ENCODE measurements at regions not wholly inside any gene's neighbourhood (a gene's known extent, or its start where the extent isn't known, plus 50 kb on each side); places are given as distances from the start of the nearest gene placed in this dataset.

DNA sequence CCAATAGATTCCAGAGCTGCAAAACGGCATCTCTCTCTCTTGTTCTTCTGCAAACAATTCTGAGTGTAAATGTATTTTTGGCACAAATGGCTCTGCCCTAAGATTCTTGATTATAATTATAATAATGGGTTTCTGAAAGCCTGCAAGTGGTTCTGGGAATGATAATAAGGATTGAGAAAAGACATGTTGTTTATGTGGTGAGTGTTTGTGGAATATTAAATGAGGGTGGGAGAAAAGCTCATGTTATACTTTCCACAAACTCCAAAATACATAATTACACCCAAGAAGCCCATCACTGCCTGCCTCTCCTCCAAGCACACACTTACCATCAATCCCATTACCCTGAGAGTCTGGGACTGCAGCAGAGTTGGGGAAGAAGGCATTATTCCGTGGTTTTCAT is 460.0 kb upstream of the BRINP1 start (continued):
- TF ChIP-seq ZNF548 (tag by site-specific recombination; IDR thresholded peaks at IDR 0.05) (no peak), ZNF555 (tag by site-specific recombination; conservative IDR thresholded peaks at IDR 0.05) (no peak), ZNF114 (tag by site-specific recombination; IDR thresholded peaks at IDR 0.05) (no peak)
- TF ChIP-seq, protein P1, sequence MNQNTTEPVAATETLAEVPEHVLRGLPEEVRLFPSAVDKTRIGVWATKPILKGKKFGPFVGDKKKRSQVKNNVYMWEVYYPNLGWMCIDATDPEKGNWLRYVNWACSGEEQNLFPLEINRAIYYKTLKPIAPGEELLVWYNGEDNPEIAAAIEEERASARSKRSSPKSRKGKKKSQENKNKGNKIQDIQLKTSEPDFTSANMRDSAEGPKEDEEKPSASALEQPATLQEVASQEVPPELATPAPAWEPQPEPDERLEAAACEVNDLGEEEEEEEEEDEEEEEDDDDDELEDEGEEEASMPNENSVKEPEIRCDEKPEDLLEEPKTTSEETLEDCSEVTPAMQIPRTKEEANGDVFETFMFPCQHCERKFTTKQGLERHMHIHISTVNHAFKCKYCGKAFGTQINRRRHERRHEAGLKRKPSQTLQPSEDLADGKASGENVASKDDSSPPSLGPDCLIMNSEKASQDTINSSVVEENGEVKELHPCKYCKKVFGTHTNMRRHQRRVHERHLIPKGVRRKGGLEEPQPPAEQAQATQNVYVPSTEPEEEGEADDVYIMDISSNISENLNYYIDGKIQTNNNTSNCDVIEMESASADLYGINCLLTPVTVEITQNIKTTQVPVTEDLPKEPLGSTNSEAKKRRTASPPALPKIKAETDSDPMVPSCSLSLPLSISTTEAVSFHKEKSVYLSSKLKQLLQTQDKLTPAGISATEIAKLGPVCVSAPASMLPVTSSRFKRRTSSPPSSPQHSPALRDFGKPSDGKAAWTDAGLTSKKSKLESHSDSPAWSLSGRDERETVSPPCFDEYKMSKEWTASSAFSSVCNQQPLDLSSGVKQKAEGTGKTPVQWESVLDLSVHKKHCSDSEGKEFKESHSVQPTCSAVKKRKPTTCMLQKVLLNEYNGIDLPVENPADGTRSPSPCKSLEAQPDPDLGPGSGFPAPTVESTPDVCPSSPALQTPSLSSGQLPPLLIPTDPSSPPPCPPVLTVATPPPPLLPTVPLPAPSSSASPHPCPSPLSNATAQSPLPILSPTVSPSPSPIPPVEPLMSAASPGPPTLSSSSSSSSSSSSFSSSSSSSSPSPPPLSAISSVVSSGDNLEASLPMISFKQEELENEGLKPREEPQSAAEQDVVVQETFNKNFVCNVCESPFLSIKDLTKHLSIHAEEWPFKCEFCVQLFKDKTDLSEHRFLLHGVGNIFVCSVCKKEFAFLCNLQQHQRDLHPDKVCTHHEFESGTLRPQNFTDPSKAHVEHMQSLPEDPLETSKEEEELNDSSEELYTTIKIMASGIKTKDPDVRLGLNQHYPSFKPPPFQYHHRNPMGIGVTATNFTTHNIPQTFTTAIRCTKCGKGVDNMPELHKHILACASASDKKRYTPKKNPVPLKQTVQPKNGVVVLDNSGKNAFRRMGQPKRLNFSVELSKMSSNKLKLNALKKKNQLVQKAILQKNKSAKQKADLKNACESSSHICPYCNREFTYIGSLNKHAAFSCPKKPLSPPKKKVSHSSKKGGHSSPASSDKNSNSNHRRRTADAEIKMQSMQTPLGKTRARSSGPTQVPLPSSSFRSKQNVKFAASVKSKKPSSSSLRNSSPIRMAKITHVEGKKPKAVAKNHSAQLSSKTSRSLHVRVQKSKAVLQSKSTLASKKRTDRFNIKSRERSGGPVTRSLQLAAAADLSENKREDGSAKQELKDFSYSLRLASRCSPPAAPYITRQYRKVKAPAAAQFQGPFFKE (tag by site-specific recombination; IDR thresholded peaks at IDR 0.05; ENCODE audit: borderline replicate concordance) = no peak

DNA sequence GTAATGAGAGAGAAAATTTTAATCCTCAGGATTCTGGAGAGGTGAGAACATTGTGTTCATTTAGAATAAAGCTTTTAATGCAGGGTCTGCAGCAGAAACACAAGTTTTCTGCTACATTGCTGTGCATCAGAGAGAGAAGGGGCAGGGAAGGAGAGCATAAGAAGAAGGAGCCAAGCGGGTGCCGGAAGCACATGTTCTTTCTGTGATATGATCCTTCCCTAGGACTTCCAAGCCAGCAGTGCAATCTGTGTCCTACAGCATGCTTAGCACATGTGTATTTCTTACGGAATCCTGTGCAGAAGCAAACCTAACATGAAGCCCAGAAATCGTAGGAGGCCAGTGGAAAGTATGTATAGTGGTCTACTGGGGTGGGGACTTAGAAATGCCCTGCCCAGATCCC is 458.3 kb upstream of the BRINP1 start:
- TF ChIP-seq, protein P2, sequence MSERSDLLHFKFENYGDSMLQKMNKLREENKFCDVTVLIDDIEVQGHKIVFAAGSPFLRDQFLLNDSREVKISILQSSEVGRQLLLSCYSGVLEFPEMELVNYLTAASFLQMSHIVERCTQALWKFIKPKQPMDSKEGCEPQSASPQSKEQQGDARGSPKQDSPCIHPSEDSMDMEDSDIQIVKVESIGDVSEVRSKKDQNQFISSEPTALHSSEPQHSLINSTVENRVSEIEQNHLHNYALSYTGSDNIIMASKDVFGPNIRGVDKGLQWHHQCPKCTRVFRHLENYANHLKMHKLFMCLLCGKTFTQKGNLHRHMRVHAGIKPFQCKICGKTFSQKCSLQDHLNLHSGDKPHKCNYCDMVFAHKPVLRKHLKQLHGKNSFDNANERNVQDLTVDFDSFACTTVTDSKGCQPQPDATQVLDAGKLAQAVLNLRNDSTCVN (tag by site-specific recombination; optimal IDR thresholded peaks at IDR 0.05) = no peak
- TF ChIP-seq ZNF830 (tag by site-specific recombination; IDR thresholded peaks at IDR 0.05; ENCODE audit: low read depth) = no peak
- TF ChIP-seq, protein P3, sequence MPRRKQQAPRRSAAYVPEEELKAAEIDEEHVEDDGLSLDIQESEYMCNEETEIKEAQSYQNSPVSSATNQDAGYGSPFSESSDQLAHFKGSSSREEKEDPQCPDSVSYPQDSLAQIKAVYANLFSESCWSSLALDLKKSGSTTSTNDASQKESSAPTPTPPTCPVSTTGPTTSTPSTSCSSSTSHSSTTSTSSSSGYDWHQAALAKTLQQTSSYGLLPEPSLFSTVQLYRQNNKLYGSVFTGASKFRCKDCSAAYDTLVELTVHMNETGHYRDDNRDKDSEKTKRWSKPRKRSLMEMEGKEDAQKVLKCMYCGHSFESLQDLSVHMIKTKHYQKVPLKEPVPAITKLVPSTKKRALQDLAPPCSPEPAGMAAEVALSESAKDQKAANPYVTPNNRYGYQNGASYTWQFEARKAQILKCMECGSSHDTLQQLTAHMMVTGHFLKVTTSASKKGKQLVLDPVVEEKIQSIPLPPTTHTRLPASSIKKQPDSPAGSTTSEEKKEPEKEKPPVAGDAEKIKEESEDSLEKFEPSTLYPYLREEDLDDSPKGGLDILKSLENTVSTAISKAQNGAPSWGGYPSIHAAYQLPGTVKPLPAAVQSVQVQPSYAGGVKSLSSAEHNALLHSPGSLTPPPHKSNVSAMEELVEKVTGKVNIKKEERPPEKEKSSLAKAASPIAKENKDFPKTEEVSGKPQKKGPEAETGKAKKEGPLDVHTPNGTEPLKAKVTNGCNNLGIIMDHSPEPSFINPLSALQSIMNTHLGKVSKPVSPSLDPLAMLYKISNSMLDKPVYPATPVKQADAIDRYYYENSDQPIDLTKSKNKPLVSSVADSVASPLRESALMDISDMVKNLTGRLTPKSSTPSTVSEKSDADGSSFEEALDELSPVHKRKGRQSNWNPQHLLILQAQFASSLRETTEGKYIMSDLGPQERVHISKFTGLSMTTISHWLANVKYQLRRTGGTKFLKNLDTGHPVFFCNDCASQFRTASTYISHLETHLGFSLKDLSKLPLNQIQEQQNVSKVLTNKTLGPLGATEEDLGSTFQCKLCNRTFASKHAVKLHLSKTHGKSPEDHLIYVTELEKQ (tag by site-specific recombination; IDR thresholded peaks at IDR 0.05; ENCODE audit: borderline replicate concordance) = no peak
- no peak for TF ChIP-seq ZNF654 (tag by site-specific recombination; IDR thresholded peaks at IDR 0.05; ENCODE audit: low read depth)
- no peak for TF ChIP-seq ZNF658 (tag by site-specific recombination; IDR thresholded peaks at IDR 0.05)
- no peak for TF ChIP-seq ZNF223 (tag by site-specific recombination; IDR thresholded peaks at IDR 0.05)
- TF ChIP-seq ZFP37 (tag by site-specific recombination; IDR thresholded peaks at IDR 0.05) = no peak
- no peak for TF ChIP-seq ZSCAN16 (tag by site-specific recombination; IDR thresholded peaks at IDR 0.05)
- no peak for TF ChIP-seq MEIS1 (CRISPR knock-in tag; IDR thresholded peaks at IDR 0.05; ENCODE audit: borderline replicate concordance)
- TF ChIP-seq ZNF555 (tag by site-specific recombination; conservative IDR thresholded peaks at IDR 0.05) = no peak
- TF ChIP-seq ZNF585B (tag by site-specific recombination; IDR thresholded peaks at IDR 0.05) = no peak
- no peak for TF ChIP-seq TCF7L2 (IDR thresholded peaks at IDR 0.05; ENCODE audit: borderline replicate concordance, low read depth, low read length)
- TF ChIP-seq KLF8 (tag by site-specific recombination; IDR thresholded peaks at IDR 0.05) = no peak
- TF ChIP-seq ZNF132 (tag by site-specific recombination; IDR thresholded peaks at IDR 0.05; ENCODE audit: borderline replicate concordance) = no peak
- no peak for TF ChIP-seq ZNF16 (tag by site-specific recombination; IDR thresholded peaks at IDR 0.05; ENCODE audit: low read depth)
- no peak for TF ChIP-seq ZNF610 (tag by site-specific recombination; IDR thresholded peaks at IDR 0.05; ENCODE audit: borderline replicate concordance)
- TF ChIP-seq, protein P4, sequence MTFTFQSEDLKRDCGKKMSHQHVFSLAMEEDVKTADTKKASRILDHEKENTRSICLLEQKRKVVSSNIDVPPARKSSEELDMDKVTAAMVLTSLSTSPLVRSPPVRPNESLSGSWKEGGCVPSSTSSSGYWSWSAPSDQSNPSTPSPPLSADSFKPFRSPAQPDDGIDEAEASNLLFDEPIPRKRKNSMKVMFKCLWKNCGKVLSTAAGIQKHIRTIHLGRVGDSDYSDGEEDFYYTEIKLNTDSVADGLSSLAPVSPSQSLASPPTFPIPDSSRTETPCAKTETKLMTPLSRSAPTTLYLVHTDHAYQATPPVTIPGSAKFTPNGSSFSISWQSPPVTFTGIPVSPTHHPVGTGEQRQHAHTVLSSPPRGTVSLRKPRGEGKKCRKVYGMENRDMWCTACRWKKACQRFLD (tag by site-specific recombination; IDR thresholded peaks at IDR 0.05) = no peak
- TF ChIP-seq ZNF266 (tag by site-specific recombination; IDR thresholded peaks at IDR 0.05; ENCODE audit: low read depth) = no peak
- TF ChIP-seq, protein P5, sequence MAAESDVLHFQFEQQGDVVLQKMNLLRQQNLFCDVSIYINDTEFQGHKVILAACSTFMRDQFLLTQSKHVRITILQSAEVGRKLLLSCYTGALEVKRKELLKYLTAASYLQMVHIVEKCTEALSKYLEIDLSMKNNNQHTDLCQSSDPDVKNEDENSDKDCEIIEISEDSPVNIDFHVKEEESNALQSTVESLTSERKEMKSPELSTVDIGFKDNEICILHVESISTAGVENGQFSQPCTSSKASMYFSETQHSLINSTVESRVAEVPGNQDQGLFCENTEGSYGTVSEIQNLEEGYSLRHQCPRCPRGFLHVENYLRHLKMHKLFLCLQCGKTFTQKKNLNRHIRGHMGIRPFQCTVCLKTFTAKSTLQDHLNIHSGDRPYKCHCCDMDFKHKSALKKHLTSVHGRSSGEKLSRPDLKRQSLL (tag by site-specific recombination; IDR thresholded peaks at IDR 0.05) = no peak
- TF ChIP-seq KLF16 (tag by site-specific recombination; IDR thresholded peaks at IDR 0.05) = no peak
- ChIA-PET POLR2A (no interaction called here), CTCF (interaction anchor here (0.5 kb wide), 1 partner anchor 462 kb away, joined by 6 read pairs; no protein-coding TSS in a partner anchor)
- Histone ChIP-seq H3K27ac (ENCODE audit: extremely low read depth, low read depth, low read length) (no peak overlapping the region), H3K4me1 (ENCODE audit: control insufficient read depth, insufficient read depth, low read length) (no peaks in the 10 kb centered on the region), H3K9me3 (ENCODE audit: control insufficient read depth, insufficient read depth, low read depth, low read length) (no peaks in the 10 kb centered on the region), H3K4me3 (ENCODE audit: low read depth, low read length) (no peak overlapping the region), H3K36me3 (ENCODE audit: control insufficient read depth in 2 of 2, insufficient read depth in 1 of 2, low read length in 2 of 2) (no peaks in the 10 kb centered on the region)

Measured in HEK293 (cell line).